ENCODE measurements at regions not wholly inside any gene's neighbourhood (a gene's known extent, or its start where the extent isn't known, plus 50 kb on each side); places are given as distances from the start of the nearest gene placed in this dataset.

- WGBS (ENCODE audit: low lambda C conversion rate), result 4% methylated on average over 3 of the region's 3 CpGs
- Histone ChIP-seq H3K27ac (ENCODE audit: low read depth in 2 of 2, low read length in 1 of 2) (no peak overlapping the region), H3K36me3 (replicated peaks in 1 of 2; ENCODE audit: control insufficient read depth in 1 of 2, insufficient read depth in 2 of 2, low read length in 1 of 2) (no peaks in the 10 kb centered on the region), H3K27me3 (ENCODE audit: insufficient read depth) (no peaks in the 10 kb centered on the region), H3F3A (replicated peaks; ENCODE audit: insufficient read depth) (no peaks in the 10 kb centered on the region), H3K9me3 (no peaks in the 10 kb centered on the region), H3K9ac (no peak overlapping the region), H3K9me2 (no peaks in the 10 kb centered on the region), H2AFZ (ENCODE audit: low read depth) (no peak overlapping the region), H3K4me3 (ENCODE audit: low read depth in 2 of 2, low read length in 1 of 2) (no peak overlapping the region), H4K20me1 (ENCODE audit: insufficient read depth) (no peaks in the 10 kb centered on the region), H3K79me2 (ENCODE audit: insufficient read depth) (no peaks in the 10 kb centered on the region), H3K4me1 (ENCODE audit: control insufficient read depth in 1 of 2, insufficient read depth in 2 of 2, low read depth in 1 of 2, low read length in 1 of 2) (no peaks in the 10 kb centered on the region), H3K4me2 (no peak overlapping the region)
- TF ChIP-seq GATA2 (CRISPR knock-in tag; IDR thresholded peaks at IDR 0.05) (no peak), RCOR1 (IDR thresholded peaks at IDR 0.05; ENCODE audit: low read length) (no peak), SIN3A (IDR thresholded peaks at IDR 0.05; ENCODE audit: borderline replicate concordance, low read depth, low read length) (no peak), RAD21 (IDR thresholded peaks at IDR 0.05; ENCODE audit: low read length) (no peak), SMC3 (IDR thresholded peaks at IDR 0.05; ENCODE audit: low read depth, low read length) (no peak)
- POLR2A ChIA-PET, result no interaction called here
- CTCF ChIA-PET, result no interaction called here
- no peak for DNase-seq
Measured at GRCh38 chr6:125503181-125503580, 201.4 kb upstream of the HDDC2 start.

DNA sequence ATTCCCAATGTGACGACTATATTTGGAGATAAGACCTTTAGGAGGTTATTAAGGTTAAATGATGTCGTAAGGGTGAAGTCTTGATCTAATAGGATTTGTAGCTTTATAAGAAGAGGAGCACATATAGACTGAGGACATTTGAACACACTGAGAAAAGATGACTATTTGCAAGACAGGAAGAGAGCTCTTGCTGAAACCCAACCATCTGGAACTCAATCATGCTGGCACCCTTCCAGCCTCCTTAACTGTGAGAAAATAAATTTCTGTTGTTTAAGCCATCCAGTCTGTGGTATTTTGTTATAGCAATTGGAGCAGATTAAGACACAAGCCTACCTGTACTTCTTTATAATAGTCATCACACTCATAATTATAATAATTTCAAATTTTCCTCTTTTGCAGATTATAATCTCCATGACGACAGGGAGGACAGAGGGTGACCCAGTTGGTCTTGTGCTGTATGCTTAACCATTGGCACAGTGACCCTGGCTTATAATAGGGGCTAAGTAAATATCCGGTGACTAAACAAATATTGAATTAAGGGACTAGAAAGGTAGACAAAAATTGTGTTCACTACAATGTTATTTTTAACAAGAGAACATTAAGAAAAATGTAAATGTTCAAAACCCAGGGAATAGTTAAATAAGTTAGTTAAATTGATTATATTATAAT lies 206.4 kb upstream of the HDDC2 start:
- no peaks in the 10 kb centered on the region for H3F3A ChIP-seq (replicated peaks; ENCODE audit: insufficient read depth)
- H3K9me2 ChIP-seq, result no peaks in the 10 kb centered on the region
- no peaks in the 10 kb centered on the region for H3K79me2 ChIP-seq (ENCODE audit: insufficient read depth)
- no peak overlapping the region for H3K27ac ChIP-seq (ENCODE audit: low read depth in 2 of 2, low read length in 1 of 2)
- no peaks in the 10 kb centered on the region for H3K36me3 ChIP-seq (replicated peaks in 1 of 2; ENCODE audit: control insufficient read depth in 1 of 2, insufficient read depth in 2 of 2, low read length in 1 of 2)
- H3K27me3 ChIP-seq (ENCODE audit: insufficient read depth), result no peaks in the 10 kb centered on the region
- no peaks in the 10 kb centered on the region for H3K4me1 ChIP-seq (ENCODE audit: control insufficient read depth in 1 of 2, insufficient read depth in 2 of 2, low read depth in 1 of 2, low read length in 1 of 2)
- H3K9me3 ChIP-seq, result no peaks in the 10 kb centered on the region
- DNase-seq, result no peak
- H4K20me1 ChIP-seq (ENCODE audit: insufficient read depth), result no peaks in the 10 kb centered on the region
- TF ChIP-seq ELF1 (IDR thresholded peaks at IDR 0.05) (no peak), MEF2A (IDR thresholded peaks at IDR 0.05; ENCODE audit: borderline replicate concordance, low read depth) (no peak), CHD2 (IDR thresholded peaks at IDR 0.05; ENCODE audit: low read length, partially characterized antibody) (no peak), SIN3A (IDR thresholded peaks at IDR 0.05; ENCODE audit: borderline replicate concordance, low read depth, low read length) (no peak), MXI1 (IDR thresholded peaks at IDR 0.05; ENCODE audit: low read depth, low read length) (no peak), CTCF (IDR thresholded peaks at IDR 0.05) (no peak), YY1 (IDR thresholded peaks at IDR 0.05; ENCODE audit: low read depth) (no peak), TEAD4 (IDR thresholded peaks at IDR 0.05; ENCODE audit: borderline replicate concordance, insufficient read depth) (no peak), NFIC (IDR thresholded peaks at IDR 0.05; ENCODE audit: borderline replicate concordance) (no peak), NRF1 (IDR thresholded peaks at IDR 0.05; ENCODE audit: low read depth, low read length) (no peak), TAF1 (IDR thresholded peaks at IDR 0.05; ENCODE audit: borderline replicate concordance, low read depth, low read length) (no peak)
- TF ChIP-seq, protein P1, sequence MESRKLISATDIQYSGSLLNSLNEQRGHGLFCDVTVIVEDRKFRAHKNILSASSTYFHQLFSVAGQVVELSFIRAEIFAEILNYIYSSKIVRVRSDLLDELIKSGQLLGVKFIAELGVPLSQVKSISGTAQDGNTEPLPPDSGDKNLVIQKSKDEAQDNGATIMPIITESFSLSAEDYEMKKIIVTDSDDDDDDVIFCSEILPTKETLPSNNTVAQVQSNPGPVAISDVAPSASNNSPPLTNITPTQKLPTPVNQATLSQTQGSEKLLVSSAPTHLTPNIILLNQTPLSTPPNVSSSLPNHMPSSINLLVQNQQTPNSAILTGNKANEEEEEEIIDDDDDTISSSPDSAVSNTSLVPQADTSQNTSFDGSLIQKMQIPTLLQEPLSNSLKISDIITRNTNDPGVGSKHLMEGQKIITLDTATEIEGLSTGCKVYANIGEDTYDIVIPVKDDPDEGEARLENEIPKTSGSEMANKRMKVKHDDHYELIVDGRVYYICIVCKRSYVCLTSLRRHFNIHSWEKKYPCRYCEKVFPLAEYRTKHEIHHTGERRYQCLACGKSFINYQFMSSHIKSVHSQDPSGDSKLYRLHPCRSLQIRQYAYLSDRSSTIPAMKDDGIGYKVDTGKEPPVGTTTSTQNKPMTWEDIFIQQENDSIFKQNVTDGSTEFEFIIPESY (IDR thresholded peaks at IDR 0.05; ENCODE audit: borderline replicate concordance, low read depth), result no peak
- H3K4me2 ChIP-seq, result no peak overlapping the region
- ChIA-PET POLR2A (no interaction called here), CTCF (no interaction called here)
- H2AFZ ChIP-seq (ENCODE audit: low read depth), result no peak overlapping the region
- no peak overlapping the region for H3K4me3 ChIP-seq (ENCODE audit: low read depth in 2 of 2, low read length in 1 of 2)
- H3K9ac ChIP-seq, result no peak overlapping the region
- WGBS (ENCODE audit: low lambda C conversion rate), result 1% methylated on average over 4 of the region's 4 CpGs
